K562 (cell line): ENCODE measurements at regions not wholly inside any gene's neighbourhood (a gene's known extent, or its start where the extent isn't known, plus 50 kb on each side); places are given as distances from the start of the nearest gene placed in this dataset.
A peak's percentile ranks its signal among the peaks of the same experiment; 100 is the strongest.

Experiments used
- ATAC-seq: fragments of 200-7000 bp; cut with Tn5 transposase; 3 replicates; pipeline ENCODE4 v1.9.1; 2020; ENCODE audit warnings: moderate library complexity
- BruUV-seq: library from RNA; stranded (reverse); fragments of 400-500 nt; replicated peaks from 2 replicates; lab custom pipeline; 2021; lab: Mats Ljungman, UMichigan
- CTCF ChIA-PET: fragments of 300-600 bp; formaldehyde crosslinking; extraction: SDS; loops from one replicate; lab custom pipeline; 2021; ENCODE audit warnings: low intra/inter-chr PET ratio; lab: Yijun Ruan, JAX
- POLR2A ChIA-PET: fragments of 300-600, 350-650 bp; sonication (Branson Sonifier 250); formaldehyde crosslinking; extraction: SDS; loops from one replicate; lab custom pipeline; 2021; ENCODE audit warnings: antibody characterized with exemption, inconsistent platforms; lab: Yijun Ruan, JAX
- DNase-seq, 4 experiments: peaks; one replicate each; pipeline versions ENCODE4 v3.0.0 to v3.0.0-alpha.2; 2011 to 2018; ENCODE audit warnings: low spot score in 3 of 4, mixed read lengths in 3 of 4; ENCODE audit errors: extremely low read depth in 1 of 4
- FAIRE-seq: peaks from 2 replicates; lab custom pipeline; 2011; peaks lifted over from hg19 to GRCh38; lab: Jason Lieb, UNC
- H2AFZ ChIP-seq: 2 replicates; pipeline ENCODE4 v1.6.0; 2011; ENCODE audit warnings: low read depth, low read length, control low read depth, inconsistent platforms
- H3K27ac ChIP-seq: fragments of 200-600 bp; 3 replicates; pipeline ENCODE4 v1.8.0; 2011; ENCODE audit warnings: low read depth, mild to moderate bottlenecking, control low read depth, inconsistent platforms, low read length, moderate library complexity, mixed read lengths; ENCODE audit errors: extremely low read depth
- H3K27me3 ChIP-seq, 2 experiments: fragments of 300-600 bp in 1 of 2; 2 replicates in 1 of 2; 3 replicates in 1 of 2; pipeline versions ENCODE4 v1.6.0 to v1.8.0; 2011; ENCODE audit warnings: inconsistent platforms in 2 of 2, low read length in 2 of 2, mild to moderate bottlenecking in 1 of 2, mixed read lengths in 1 of 2, moderate library complexity in 1 of 2; ENCODE audit not compliant: control insufficient read depth in 2 of 2, insufficient read depth in 2 of 2
- H3K36me3 ChIP-seq: fragments of 300-600 bp; 3 replicates; pipeline ENCODE4 v1.8.0; 2011; ENCODE audit warnings: mild to moderate bottlenecking, low read length, inconsistent platforms; ENCODE audit not compliant: control insufficient read depth, insufficient read depth
- H3K4me1 ChIP-seq, 2 experiments: fragments of 200-600 bp in 1 of 2; replicated peaks in 1 of 2; 2 replicates in 1 of 2; 3 replicates in 1 of 2; pipeline versions ENCODE4 v1.5.1 to v1.8.0; 2011; ENCODE audit warnings: inconsistent platforms in 2 of 2, low read length in 2 of 2, mild to moderate bottlenecking in 1 of 2, mixed read lengths in 1 of 2, moderate library complexity in 1 of 2; ENCODE audit not compliant: control insufficient read depth in 2 of 2, insufficient read depth in 2 of 2
- H3K4me2 ChIP-seq: 2 replicates; pipeline ENCODE4 v1.6.1; 2011; ENCODE audit warnings: low read length, control low read depth, inconsistent platforms, mixed read lengths; ENCODE audit not compliant: insufficient read depth
- H3K4me3 ChIP-seq: fragments of 200-600 bp; sonication (generic), shearing (Covaris generic); 2 replicates; pipeline ENCODE4 v1.5.1; 2016; ENCODE audit warnings: control low read depth, inconsistent platforms
- H3K79me2 ChIP-seq: fragments of 200-600 bp; 3 replicates; pipeline ENCODE4 v1.8.0; 2011; ENCODE audit warnings: low read length, inconsistent platforms; ENCODE audit not compliant: control insufficient read depth, insufficient read depth
- H3K9ac ChIP-seq, 2 experiments: 2 replicates each; pipeline versions ENCODE4 v1.6.0 to v1.6.1; 2011; ENCODE audit warnings: low read depth in 2 of 2, low read length in 2 of 2, control low read depth in 1 of 2, inconsistent platforms in 1 of 2, mild to moderate bottlenecking in 1 of 2, mixed read lengths in 1 of 2; ENCODE audit not compliant: insufficient read depth in 1 of 2
- H3K9me1 ChIP-seq: one replicate; pipeline ENCODE4 v1.6.0; 2011; ENCODE audit warnings: inconsistent platforms, mild to moderate bottlenecking, low read length, moderate library complexity; ENCODE audit not compliant: control insufficient read depth, insufficient read depth
- H3K9me3 ChIP-seq: replicated peaks from 2 replicates; pipeline ENCODE4 v1.5.1; 2011; ENCODE audit warnings: low read depth, low read length, inconsistent platforms; ENCODE audit not compliant: control insufficient read depth, insufficient read depth
- H4K20me1 ChIP-seq: replicated peaks from 2 replicates; pipeline ENCODE4 v1.6.1; 2011; ENCODE audit warnings: low read length, inconsistent platforms, mixed read lengths; ENCODE audit not compliant: control insufficient read depth, insufficient read depth
- C11orf30 ChIP-seq: fragments of 450-650 bp; IDR thresholded peaks from 2 replicates; pipeline ENCODE4 v1.6.1; 2016; ENCODE audit warnings: low read depth, mild to moderate bottlenecking
- CBX1 ChIP-seq: sonication (generic); IDR thresholded peaks from 2 replicates; pipeline ENCODE4 v1.6.1; 2016; ENCODE audit warnings: antibody characterized with exemption, low read depth, mild to moderate bottlenecking
- CREBBP ChIP-seq: IDR thresholded peaks from one replicate; pipeline ENCODE4 v1.6.1; 2012; ENCODE audit warnings: low read depth, mild to moderate bottlenecking, control low read depth, inconsistent platforms, low read length
- FOXA1 ChIP-seq: fragments of 450-650 bp; IDR thresholded peaks from 2 replicates; pipeline ENCODE4 v1.6.1; 2016; ENCODE audit warnings: mild to moderate bottlenecking, borderline replicate concordance
- FOXO4 ChIP-seq: fragments of 450-650 bp; formaldehyde crosslinking; IDR thresholded peaks from 2 replicates; pipeline ENCODE4 v1.4.0; 2020; ENCODE audit warnings: mild to moderate bottlenecking, moderate library complexity
- NCOA4 ChIP-seq: fragments of 450-650 bp; IDR thresholded peaks from 2 replicates; pipeline ENCODE4 v1.6.1; 2018; ENCODE audit warnings: mild to moderate bottlenecking; ENCODE audit not compliant: partially characterized antibody
- RB1 ChIP-seq: fragments of 450-650 bp; IDR thresholded peaks from 2 replicates; pipeline ENCODE4 v1.6.1; 2017; ENCODE audit warnings: low read depth, mild to moderate bottlenecking
- RFX1 ChIP-seq: fragments of 450-650 bp; IDR thresholded peaks from 2 replicates; pipeline ENCODE4 v1.6.1; 2016; ENCODE audit warnings: mild to moderate bottlenecking, moderate library complexity
- SOX6 ChIP-seq: fragments of 450-650 bp; IDR thresholded peaks from 2 replicates; pipeline ENCODE4 v1.6.1; 2014; ENCODE audit warnings: mild to moderate bottlenecking
- WGBS: fragments of 100-300 bp; shearing (Covaris generic); methylation state at CpG from one replicate; pipeline ENCODE4 v1.1.6; 2016; ENCODE audit warnings: low coverage, mixed read lengths; ENCODE audit not compliant: insufficient coverage; ENCODE audit errors: missing lambda C conversion rate; 5-methylcytosine and 5-hydroxymethylcytosine counted together
- in situ Hi-C: fragments of 300-500 bp; cut with MboI; formaldehyde crosslinking; loops from 4 replicates; pipeline ENCODE4 v1.15.0; 2018; ENCODE audit warnings: inconsistent platforms, mixed read lengths
- intact Hi-C: fragments of 100-400 bp; cut with micrococcal nuclease; formaldehyde crosslinking; loops from 2 replicates; pipeline ENCODE4 v1.14.2; 2022

GRCh38 chr5:99109894-99110293 lies 181.1 kb upstream of the CHD1 start:
- TF ChIP-seq CBX1 (no peak), RFX1 (peak; percentile 77)
- DNase-seq = no peak
- H3K9me3 ChIP-seq = no peaks in the 10 kb centered on the region
- no peaks in the 10 kb centered on the region for H4K20me1 ChIP-seq
- H3K4me3 ChIP-seq = no peak overlapping the region
- H3K27ac ChIP-seq = no peak overlapping the region
- no peak overlapping the region for H2AFZ ChIP-seq
- no peak for ATAC-seq
- no peaks in the 10 kb centered on the region for H3K79me2 ChIP-seq
- no TSS peak for BruUV-seq
- no peak overlapping the region for H3K4me2 ChIP-seq
- intact Hi-C loops (no loop called here), in situ Hi-C loops (no loop called here)
- CTCF ChIA-PET = no interaction called here
- no peaks in the 10 kb centered on the region for H3K27me3 ChIP-seq
- POLR2A ChIA-PET = no interaction called here
- 0% methylated on average over 4 of the region's 4 CpGs for WGBS
- H3K9me1 ChIP-seq = no peaks in the 10 kb centered on the region
- no peak overlapping the region for H3K9ac ChIP-seq
- no peaks in the 10 kb centered on the region for H3K36me3 ChIP-seq
- FAIRE-seq = no peak
- H3K4me1 ChIP-seq = no peaks in the 10 kb centered on the region

- POLR2A ChIA-PET = no interaction called here
- no peak for DNase-seq
- Histone ChIP-seq H3K4me2 (no peak overlapping the region), H3K9ac (no peak overlapping the region), H3K79me2 (no peaks in the 10 kb centered on the region), H3K9me1 (no peaks in the 10 kb centered on the region), H3K27ac (no peak overlapping the region), H3K27me3 (no peaks in the 10 kb centered on the region), H3K9me3 (no peaks in the 10 kb centered on the region), H3K4me1 (no peaks in the 10 kb centered on the region), H4K20me1 (no peaks in the 10 kb centered on the region), H3K36me3 (no peaks in the 10 kb centered on the region), H3K4me3 (no peak overlapping the region), H2AFZ (no peak overlapping the region)
- 2% methylated on average over 3 of the region's 3 CpGs for WGBS
- intact Hi-C loops = no loop called here
- TF ChIP-seq FOXO4 (CRISPR knock-in tag) (no peak), SOX6 (no peak), RB1 (no peak), NCOA4 (no peak), C11orf30 (no peak), FOXA1 (no peak), CREBBP (no peak)
- in situ Hi-C loops = no loop called here
- FAIRE-seq = no peak
- CTCF ChIA-PET = interaction anchor here (0.6 kb wide), 1 partner anchor 11 kb away, joined by 3 read pairs; no protein-coding TSS in a partner anchor
- ATAC-seq = no peak
- no TSS peak for BruUV-seq
These were observed 176.4 kb upstream of the CHD1 start for GRCh38 chr5:99105216-99105615.
